ENCODE measurements at regions not wholly inside any gene's neighbourhood (a gene's known extent, or its start where the extent isn't known, plus 50 kb on each side); places are given as distances from the start of the nearest gene placed in this dataset.

- TF ChIP-seq POLR2A (IDR thresholded peaks at IDR 0.05), result no peak
- TF ChIP-seq, protein P1, sequence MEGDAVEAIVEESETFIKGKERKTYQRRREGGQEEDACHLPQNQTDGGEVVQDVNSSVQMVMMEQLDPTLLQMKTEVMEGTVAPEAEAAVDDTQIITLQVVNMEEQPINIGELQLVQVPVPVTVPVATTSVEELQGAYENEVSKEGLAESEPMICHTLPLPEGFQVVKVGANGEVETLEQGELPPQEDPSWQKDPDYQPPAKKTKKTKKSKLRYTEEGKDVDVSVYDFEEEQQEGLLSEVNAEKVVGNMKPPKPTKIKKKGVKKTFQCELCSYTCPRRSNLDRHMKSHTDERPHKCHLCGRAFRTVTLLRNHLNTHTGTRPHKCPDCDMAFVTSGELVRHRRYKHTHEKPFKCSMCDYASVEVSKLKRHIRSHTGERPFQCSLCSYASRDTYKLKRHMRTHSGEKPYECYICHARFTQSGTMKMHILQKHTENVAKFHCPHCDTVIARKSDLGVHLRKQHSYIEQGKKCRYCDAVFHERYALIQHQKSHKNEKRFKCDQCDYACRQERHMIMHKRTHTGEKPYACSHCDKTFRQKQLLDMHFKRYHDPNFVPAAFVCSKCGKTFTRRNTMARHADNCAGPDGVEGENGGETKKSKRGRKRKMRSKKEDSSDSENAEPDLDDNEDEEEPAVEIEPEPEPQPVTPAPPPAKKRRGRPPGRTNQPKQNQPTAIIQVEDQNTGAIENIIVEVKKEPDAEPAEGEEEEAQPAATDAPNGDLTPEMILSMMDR (IDR thresholded peaks at IDR 0.05), result no peak
Measured at GRCh38 chr2:236803621-236804020, 234.0 kb downstream of the ACKR3 start.

Measured in body of pancreas (tissue), 4 donors.